NCI-H526 (cell line): ENCODE measurements at regions not wholly inside any gene's neighbourhood (a gene's known extent, or its start where the extent isn't known, plus 50 kb on each side); places are given as distances from the start of the nearest gene placed in this dataset.
"Not testable (repeated sequence)": the region's sequence is repeated elsewhere in the genome, so short reads cannot be mapped to it uniquely, and the experiment has no call there.

ENCODE experiments used
- DNase-seq, 2 experiments: peaks; one replicate each; lab custom pipeline; 2025; lab: John Stamatoyannopoulos, UW

GRCh38 chr5:106246044-106246745 lies 1424.5 kb downstream of the EFNA5 start:
- not testable (repeated sequence) for DNase-seq

- no peak for DNase-seq
These were observed 1429.3 kb downstream of the EFNA5 start for GRCh38 chr5:106241409-106241808.

GRCh38 chr5:106205916-106206571 lies 1464.7 kb downstream of the EFNA5 start:
- DNase-seq: no peak

- peak in 1 of 2 experiments; percentile 0 for DNase-seq
These were observed 1468.7 kb downstream of the EFNA5 start for GRCh38 chr5:106202035-106202434.

GRCh38 chr5:106200971-106201370 lies 1469.8 kb downstream of the EFNA5 start:
- no peak for DNase-seq

GRCh38 chr5:106195679-106196474 lies 1474.9 kb downstream of the EFNA5 start:
- DNase-seq: no peak

GRCh38 chr5:106189121-106189809 lies 1481.5 kb downstream of the EFNA5 start:
- DNase-seq: peak in 1 of 2 experiments; percentile 10

GRCh38 chr5:106185661-106186081 lies 1485.1 kb downstream of the EFNA5 start:
- no peak for DNase-seq

GRCh38 chr5:106174903-106175302 lies 1495.8 kb downstream of the EFNA5 start:
- no peak for DNase-seq

GRCh38 chr5:106172681-106173532 lies 1497.8 kb downstream of the EFNA5 start:
- no peak for DNase-seq

GRCh38 chr5:106171708-106172107 lies 1499.0 kb downstream of the EFNA5 start:
- no peak for DNase-seq

GRCh38 chr5:106171132-106171531 lies 1499.6 kb downstream of the EFNA5 start:
- DNase-seq: no peak

GRCh38 chr5:106167766-106168165 lies 1503.0 kb downstream of the EFNA5 start:
- DNase-seq: no peak

GRCh38 chr5:106163233-106163632 lies 1507.5 kb downstream of the EFNA5 start:
- no peak for DNase-seq

- DNase-seq: no peak
These were observed 1511.1 kb downstream of the EFNA5 start for GRCh38 chr5:106159616-106160015.

GRCh38 chr5:106154280-106154716 lies 1516.4 kb downstream of the EFNA5 start:
- no peak for DNase-seq

GRCh38 chr5:106152569-106152968 lies 1518.2 kb downstream of the EFNA5 start:
- DNase-seq: no peak

GRCh38 chr5:106142116-106142515 lies 1528.6 kb downstream of the EFNA5 start:
- DNase-seq: no peak

- DNase-seq: no peak
These were observed 1530.6 kb downstream of the EFNA5 start for GRCh38 chr5:106140101-106140500.

- DNase-seq: no peak
These were observed 1534.7 kb downstream of the EFNA5 start for GRCh38 chr5:106136061-106136460.

GRCh38 chr5:106135473-106135872 lies 1535.3 kb downstream of the EFNA5 start:
- no peak for DNase-seq
